ENCODE measurements at regions not wholly inside any gene's neighbourhood (a gene's known extent, or its start where the extent isn't known, plus 50 kb on each side); places are given as distances from the start of the nearest gene placed in this dataset.

GRCh38 chr6:23728707-23729106, 397.3 kb upstream of the NRSN1 start:
- no peak for TF ChIP-seq CTCF (IDR thresholded peaks at IDR 0.05; ENCODE audit: low read length)
- TF ChIP-seq EZH2 (IDR thresholded peaks at IDR 0.05; ENCODE audit: borderline replicate concordance, low read length): no peak

Data from OCI-LY1 (cell line).